ENCODE measurements at regions not wholly inside any gene's neighbourhood (a gene's known extent, or its start where the extent isn't known, plus 50 kb on each side); places are given as distances from the start of the nearest gene placed in this dataset.
A peak's percentile ranks its signal among the peaks of the same experiment; 100 is the strongest.
"Not testable (repeated sequence)": the region's sequence is repeated elsewhere in the genome, so short reads cannot be mapped to it uniquely, and the experiment has no call there.

GRCh38 chr1:60949154-60949825 is 133.1 kb upstream of the NFIA start:
- DNase-seq = no peak

GRCh38 chr1:60948486-60948885 is 133.9 kb upstream of the NFIA start:
- DNase-seq = no peak

- no peak for DNase-seq
Measured at GRCh38 chr1:60947367-60947766, 135.0 kb upstream of the NFIA start.

- DNase-seq = no peak
Measured at GRCh38 chr1:60942896-60943638, 139.3 kb upstream of the NFIA start.

- no peak for DNase-seq
Measured at GRCh38 chr1:60942291-60942690, 140.1 kb upstream of the NFIA start.

GRCh38 chr1:60940685-60941084 is 141.7 kb upstream of the NFIA start:
- not testable (repeated sequence) for DNase-seq

GRCh38 chr1:60937720-60938119 is 144.6 kb upstream of the NFIA start:
- DNase-seq = no peak

GRCh38 chr1:60936591-60937342 is 145.6 kb upstream of the NFIA start:
- DNase-seq = no peak

- no peak for DNase-seq
Measured at GRCh38 chr1:60936163-60936562, 146.2 kb upstream of the NFIA start.

- no peak for DNase-seq
Measured at GRCh38 chr1:60935599-60936110, 146.7 kb upstream of the NFIA start.

GRCh38 chr1:60930130-60930529 is 152.2 kb upstream of the NFIA start:
- DNase-seq = no peak

- no peak for DNase-seq
Measured at GRCh38 chr1:60924964-60925798, 157.2 kb upstream of the NFIA start.

GRCh38 chr1:60924165-60924564 is 158.2 kb upstream of the NFIA start:
- DNase-seq = no peak

- no peak for DNase-seq
Measured at GRCh38 chr1:60923389-60924087, 158.8 kb upstream of the NFIA start.

GRCh38 chr1:60922304-60922703 is 160.1 kb upstream of the NFIA start:
- DNase-seq = peak in 1 of 2 donors; percentile 19

GRCh38 chr1:60921175-60921574 is 161.2 kb upstream of the NFIA start:
- DNase-seq = no peak

GRCh38 chr1:60920561-60920960 is 161.8 kb upstream of the NFIA start:
- DNase-seq = no peak

- DNase-seq = no peak
Measured at GRCh38 chr1:60918867-60919266, 163.5 kb upstream of the NFIA start.

GRCh38 chr1:60916906-60917305 is 165.5 kb upstream of the NFIA start:
- no peak for DNase-seq

- DNase-seq = no peak
Measured at GRCh38 chr1:60916199-60916598, 166.2 kb upstream of the NFIA start.

- DNase-seq = no peak
Measured at GRCh38 chr1:60915441-60915840, 166.9 kb upstream of the NFIA start.

GRCh38 chr1:60914982-60915381 is 167.4 kb upstream of the NFIA start:
- DNase-seq = no peak

Data from CD4-positive, alpha-beta T cell treated with Interleukin-1 beta for 1 hour (primary cell).